HepG2 (cell line): ENCODE measurements at regions not wholly inside any gene's neighbourhood (a gene's known extent, or its start where the extent isn't known, plus 50 kb on each side); places are given as distances from the start of the nearest gene placed in this dataset.

Source experiments
- ATAC-seq: fragments of 200-7000 bp; cut with Tn5 transposase; 3 replicates; pipeline ENCODE4 v1.9.1; 2020; ENCODE audit warnings: mild to moderate bottlenecking, moderate library complexity
- BruUV-seq: library from RNA; stranded (reverse); fragments of 400-500 nt; replicated peaks from 2 replicates; lab custom pipeline; 2021; lab: Mats Ljungman, UMichigan
- CTCF ChIA-PET: fragments of 300-600 bp; formaldehyde crosslinking; extraction: SDS; loops from one replicate; lab custom pipeline; 2021; ENCODE audit warnings: low total read pairs, inconsistent platforms, low intra/inter-chr PET ratio; lab: Yijun Ruan, JAX
- POLR2A ChIA-PET: fragments of 350-600 bp; sonication (Branson Sonifier 250); formaldehyde crosslinking; loops from one replicate; lab custom pipeline; 2020; ENCODE audit warnings: antibody characterized with exemption, inconsistent platforms; lab: Yijun Ruan, JAX
- DNase-seq: peaks from one replicate; pipeline ENCODE4 v3.0.0-alpha.2; 2015; ENCODE audit warnings: low spot score
- FAIRE-seq: peaks from 3 replicates; lab custom pipeline; 2011; peaks lifted over from hg19 to GRCh38; lab: Jason Lieb, UNC
- H2AFZ ChIP-seq: one replicate; pipeline ENCODE4 v1.6.1; 2011; ENCODE audit warnings: low read length, inconsistent platforms
- H3K27ac ChIP-seq: fragments of 300-600 bp; 3 replicates; pipeline ENCODE4 v1.8.0; 2011; ENCODE audit warnings: mixed run types, mild to moderate bottlenecking, mixed read lengths, low read length, inconsistent platforms; ENCODE audit not compliant: insufficient read depth; ENCODE audit errors: extremely low read length
- H3K27me3 ChIP-seq, 2 experiments: fragments of 200-600 bp in 1 of 2; 2 replicates in 1 of 2; 3 replicates in 1 of 2; pipeline versions ENCODE4 v1.6.0 to v1.8.0; 2011; ENCODE audit warnings: low read length in 2 of 2, mild to moderate bottlenecking in 2 of 2, moderate library complexity in 2 of 2, inconsistent platforms in 1 of 2; ENCODE audit not compliant: insufficient read depth in 2 of 2, control insufficient read depth in 1 of 2
- H3K36me3 ChIP-seq, 2 experiments: fragments of 200-600 bp in 1 of 2; replicated peaks in 1 of 2; 2 replicates in 1 of 2; 3 replicates in 1 of 2; pipeline versions ENCODE4 v1.5.1 to v1.8.0; 2011; ENCODE audit warnings: low read length in 2 of 2, inconsistent platforms in 1 of 2; ENCODE audit not compliant: insufficient read depth in 2 of 2, control insufficient read depth in 1 of 2
- H3K4me1 ChIP-seq: 2 replicates; pipeline ENCODE4 v1.5.1; 2012; ENCODE audit warnings: low read length, inconsistent platforms; ENCODE audit not compliant: insufficient read depth
- H3K4me2 ChIP-seq: 2 replicates; pipeline ENCODE4 v1.6.0; 2011; ENCODE audit warnings: low read depth, low read length, inconsistent platforms
- H3K4me3 ChIP-seq, 3 experiments: fragments of 200-600 bp in 1 of 3; sonication (generic), shearing (Covaris generic) in 1 of 3; replicated peaks in 1 of 3; 2 replicates each; pipeline ENCODE4 v1.5.1; 2011 to 2016; ENCODE audit warnings: low read length in 3 of 3, inconsistent platforms in 2 of 3, low read depth in 2 of 3, mild to moderate bottlenecking in 2 of 3, control low read depth in 1 of 3, mixed read lengths in 1 of 3; ENCODE audit not compliant: insufficient read depth in 1 of 3
- H3K79me2 ChIP-seq: one replicate; pipeline ENCODE4 v1.6.1; 2011; ENCODE audit warnings: low read length, inconsistent platforms; ENCODE audit not compliant: insufficient read depth
- H3K9ac ChIP-seq: 2 replicates; pipeline ENCODE4 v1.6.0; 2011; ENCODE audit warnings: mild to moderate bottlenecking, low read depth, low read length, inconsistent platforms; ENCODE audit not compliant: insufficient read depth
- H3K9me3 ChIP-seq: 2 replicates; pipeline ENCODE4 v1.5.1; 2012; ENCODE audit warnings: mild to moderate bottlenecking, low read length
- H4K20me1 ChIP-seq: 2 replicates; pipeline ENCODE4 v1.6.0; 2011; ENCODE audit warnings: inconsistent platforms, mild to moderate bottlenecking, low read length, moderate library complexity; ENCODE audit not compliant: insufficient read depth
- ATAD3A ChIP-seq: sonication (generic); formaldehyde crosslinking; IDR thresholded peaks from 2 replicates; pipeline ENCODE4 v1.4.0; 2020; ENCODE audit warnings: missing genetic modification reagents
- HOXD1 ChIP-seq: sonication (generic); formaldehyde crosslinking; IDR thresholded peaks from 2 replicates; pipeline ENCODE4 v1.5.0; 2020; ENCODE audit warnings: missing genetic modification reagents
- KDM5B ChIP-seq: sonication (generic); formaldehyde crosslinking; IDR thresholded peaks from 2 replicates; pipeline ENCODE4 v1.4.0; 2020; ENCODE audit warnings: missing genetic modification reagents, mild to moderate bottlenecking, borderline replicate concordance
- SIX1 ChIP-seq: sonication (generic); formaldehyde crosslinking; IDR thresholded peaks from 2 replicates; pipeline ENCODE4 v1.4.0; 2020; ENCODE audit warnings: missing genetic modification reagents, borderline replicate concordance
- ZFP1 ChIP-seq: IDR thresholded peaks from 2 replicates; pipeline ENCODE4 v1.6.1; 2016
- ZNF556 ChIP-seq: sonication (generic); formaldehyde crosslinking; IDR thresholded peaks from 2 replicates; pipeline ENCODE4 v1.4.0; 2020; ENCODE audit warnings: mild to moderate bottlenecking, missing genetic modification reagents, borderline replicate concordance
- ZNF644 ChIP-seq: IDR thresholded peaks from 2 replicates; pipeline ENCODE4 v1.6.1; 2016; ENCODE audit warnings: low read depth
- WGBS: methylation state at CpG from one replicate; pipeline ENCODE4 v1.1.6; 2017; ENCODE audit warnings: low lambda C conversion rate; 5-methylcytosine and 5-hydroxymethylcytosine counted together
- in situ Hi-C: cut with HindIII; loops from 2 replicates; pipeline ENCODE4 v1.10.0; 2017; ENCODE audit warnings: low pct_unique_long_range_greater_than_20kb; ENCODE audit not compliant: extremely low pct_ligation_motif_present
- intact Hi-C: fragments of 100-400 bp; cut with micrococcal nuclease; formaldehyde crosslinking; loops from one replicate; pipeline ENCODE4 v1.10.0; 2022; ENCODE audit not compliant: unreplicated experiment
- TF ChIP-seq, protein P1 (sequence below): sonication (generic); formaldehyde crosslinking; IDR thresholded peaks from 2 replicates; pipeline ENCODE4 v1.9.0; 2021; ENCODE audit warnings: missing genetic modification reagents, borderline replicate concordance
- TF ChIP-seq, protein P2 (sequence below): sonication (generic); formaldehyde crosslinking; IDR thresholded peaks from 2 replicates; pipeline ENCODE4 v1.5.0; 2020; ENCODE audit warnings: mild to moderate bottlenecking, missing genetic modification reagents
- TF ChIP-seq, protein P3 (sequence below): sonication (generic); formaldehyde crosslinking; IDR thresholded peaks from 2 replicates; pipeline ENCODE4 v1.9.0; 2021; ENCODE audit warnings: missing genetic modification reagents, borderline replicate concordance

DNA sequence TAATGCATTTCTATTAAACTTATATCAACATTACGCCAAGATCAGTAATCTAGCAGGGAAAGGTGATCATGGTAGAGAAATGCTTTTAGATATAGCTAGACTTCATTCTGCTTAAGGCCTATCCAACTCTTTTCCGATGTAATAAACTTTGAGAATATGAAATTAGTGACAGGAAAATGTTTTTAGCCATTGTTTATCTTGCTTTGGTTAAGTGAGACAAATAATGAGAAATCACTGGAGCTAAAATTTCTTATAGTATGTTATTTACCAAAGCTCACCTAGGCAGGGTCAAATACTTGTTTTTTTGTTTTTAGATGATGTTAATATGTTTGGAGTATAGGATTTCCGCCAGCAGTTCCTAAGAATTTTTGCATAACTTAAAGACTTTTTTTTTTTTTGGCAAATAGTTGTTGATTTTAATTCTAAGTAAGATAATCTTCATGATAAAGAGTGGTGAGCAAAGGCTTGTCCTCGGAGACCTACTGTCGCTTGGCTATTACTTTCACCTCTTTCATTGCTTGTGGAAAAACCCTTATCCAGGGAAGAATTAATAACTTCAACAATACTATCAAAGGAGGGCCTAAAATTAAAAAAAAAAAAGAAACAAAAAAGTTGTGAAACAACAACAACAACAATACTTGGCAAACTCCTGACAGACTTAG lies 98.3 kb downstream of the SOX4 start:
- 28% methylated on average over 5 of the region's 5 CpGs for WGBS
- H3K79me2 ChIP-seq, result no peaks in the 10 kb centered on the region
- ATAC-seq (no peak), DNase-seq (no peak), FAIRE-seq (no peak)
- no TSS peak for BruUV-seq
- TF ChIP-seq ZNF556 (CRISPR knock-in tag), result no peak
- no peak for TF ChIP-seq ZFP1 (CRISPR knock-in tag)
- TF ChIP-seq ATAD3A, result no peak
- no peak for TF ChIP-seq KDM5B (CRISPR knock-in tag)
- no peak for TF ChIP-seq ZNF644 (CRISPR knock-in tag)
- no peak for TF ChIP-seq HOXD1 (CRISPR knock-in tag)
- TF ChIP-seq, protein P1, sequence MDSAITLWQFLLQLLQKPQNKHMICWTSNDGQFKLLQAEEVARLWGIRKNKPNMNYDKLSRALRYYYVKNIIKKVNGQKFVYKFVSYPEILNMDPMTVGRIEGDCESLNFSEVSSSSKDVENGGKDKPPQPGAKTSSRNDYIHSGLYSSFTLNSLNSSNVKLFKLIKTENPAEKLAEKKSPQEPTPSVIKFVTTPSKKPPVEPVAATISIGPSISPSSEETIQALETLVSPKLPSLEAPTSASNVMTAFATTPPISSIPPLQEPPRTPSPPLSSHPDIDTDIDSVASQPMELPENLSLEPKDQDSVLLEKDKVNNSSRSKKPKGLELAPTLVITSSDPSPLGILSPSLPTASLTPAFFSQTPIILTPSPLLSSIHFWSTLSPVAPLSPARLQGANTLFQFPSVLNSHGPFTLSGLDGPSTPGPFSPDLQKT, result no peak
- TF ChIP-seq, protein P2, sequence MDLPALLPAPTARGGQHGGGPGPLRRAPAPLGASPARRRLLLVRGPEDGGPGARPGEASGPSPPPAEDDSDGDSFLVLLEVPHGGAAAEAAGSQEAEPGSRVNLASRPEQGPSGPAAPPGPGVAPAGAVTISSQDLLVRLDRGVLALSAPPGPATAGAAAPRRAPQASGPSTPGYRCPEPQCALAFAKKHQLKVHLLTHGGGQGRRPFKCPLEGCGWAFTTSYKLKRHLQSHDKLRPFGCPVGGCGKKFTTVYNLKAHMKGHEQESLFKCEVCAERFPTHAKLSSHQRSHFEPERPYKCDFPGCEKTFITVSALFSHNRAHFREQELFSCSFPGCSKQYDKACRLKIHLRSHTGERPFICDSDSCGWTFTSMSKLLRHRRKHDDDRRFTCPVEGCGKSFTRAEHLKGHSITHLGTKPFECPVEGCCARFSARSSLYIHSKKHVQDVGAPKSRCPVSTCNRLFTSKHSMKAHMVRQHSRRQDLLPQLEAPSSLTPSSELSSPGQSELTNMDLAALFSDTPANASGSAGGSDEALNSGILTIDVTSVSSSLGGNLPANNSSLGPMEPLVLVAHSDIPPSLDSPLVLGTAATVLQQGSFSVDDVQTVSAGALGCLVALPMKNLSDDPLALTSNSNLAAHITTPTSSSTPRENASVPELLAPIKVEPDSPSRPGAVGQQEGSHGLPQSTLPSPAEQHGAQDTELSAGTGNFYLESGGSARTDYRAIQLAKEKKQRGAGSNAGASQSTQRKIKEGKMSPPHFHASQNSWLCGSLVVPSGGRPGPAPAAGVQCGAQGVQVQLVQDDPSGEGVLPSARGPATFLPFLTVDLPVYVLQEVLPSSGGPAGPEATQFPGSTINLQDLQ (CRISPR knock-in tag), result no peak
- TF ChIP-seq, protein P3, sequence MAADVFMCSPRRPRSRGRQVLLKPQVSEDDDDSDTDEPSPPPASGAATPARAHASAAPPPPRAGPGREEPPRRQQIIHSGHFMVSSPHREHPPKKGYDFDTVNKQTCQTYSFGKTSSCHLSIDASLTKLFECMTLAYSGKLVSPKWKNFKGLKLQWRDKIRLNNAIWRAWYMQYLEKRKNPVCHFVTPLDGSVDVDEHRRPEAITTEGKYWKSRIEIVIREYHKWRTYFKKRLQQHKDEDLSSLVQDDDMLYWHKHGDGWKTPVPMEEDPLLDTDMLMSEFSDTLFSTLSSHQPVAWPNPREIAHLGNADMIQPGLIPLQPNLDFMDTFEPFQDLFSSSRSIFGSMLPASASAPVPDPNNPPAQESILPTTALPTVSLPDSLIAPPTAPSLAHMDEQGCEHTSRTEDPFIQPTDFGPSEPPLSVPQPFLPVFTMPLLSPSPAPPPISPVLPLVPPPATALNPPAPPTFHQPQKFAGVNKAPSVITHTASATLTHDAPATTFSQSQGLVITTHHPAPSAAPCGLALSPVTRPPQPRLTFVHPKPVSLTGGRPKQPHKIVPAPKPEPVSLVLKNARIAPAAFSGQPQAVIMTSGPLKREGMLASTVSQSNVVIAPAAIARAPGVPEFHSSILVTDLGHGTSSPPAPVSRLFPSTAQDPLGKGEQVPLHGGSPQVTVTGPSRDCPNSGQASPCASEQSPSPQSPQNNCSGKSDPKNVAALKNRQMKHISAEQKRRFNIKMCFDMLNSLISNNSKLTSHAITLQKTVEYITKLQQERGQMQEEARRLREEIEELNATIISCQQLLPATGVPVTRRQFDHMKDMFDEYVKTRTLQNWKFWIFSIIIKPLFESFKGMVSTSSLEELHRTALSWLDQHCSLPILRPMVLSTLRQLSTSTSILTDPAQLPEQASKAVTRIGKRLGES, result no peak
- TF ChIP-seq SIX1, result no peak
- in situ Hi-C loops (no loop called here), intact Hi-C loops (no loop called here)
- no peaks in the 10 kb centered on the region for H4K20me1 ChIP-seq
- POLR2A ChIA-PET, result no interaction called here
- no peak overlapping the region for H3K27ac ChIP-seq
- H3K27me3 ChIP-seq, result no peaks in the 10 kb centered on the region
- no peak overlapping the region for H3K9ac ChIP-seq
- no peak overlapping the region for H2AFZ ChIP-seq
- no peaks in the 10 kb centered on the region for H3K4me1 ChIP-seq
- CTCF ChIA-PET, result no interaction called here
- no peak overlapping the region for H3K4me2 ChIP-seq
- H3K36me3 ChIP-seq, result no peaks in the 10 kb centered on the region
- H3K9me3 ChIP-seq, result 0 out of 2 replicates have a peak, but pooled peaks cover 5% of the 10 kb centered on the region
- H3K4me3 ChIP-seq, result no peak overlapping the region
